GM23338 (cell line): ENCODE measurements at regions not wholly inside any gene's neighbourhood (a gene's known extent, or its start where the extent isn't known, plus 50 kb on each side); places are given as distances from the start of the nearest gene placed in this dataset.

ENCODE experiments used
- ATAC-seq: fragments of 200-7000 bp; cut with Tn5 transposase; 3 replicates; pipeline ENCODE4 v1.9.1; 2020
- DNase-seq: peaks from one replicate; pipeline ENCODE4 v3.0.0-alpha.2; 2015; ENCODE audit warnings: low spot score
- H2AFZ ChIP-seq: fragments of 200-600 bp; sonication (generic); 2 replicates; pipeline ENCODE4 v1.8.0; 2016; ENCODE audit warnings: antibody characterized with exemption, mild to moderate bottlenecking, moderate library complexity
- H3F3A ChIP-seq: fragments of 200-600 bp; sonication (generic); replicated peaks from 2 replicates; pipeline ENCODE4 v1.8.0; 2017; ENCODE audit warnings: antibody characterized with exemption, mixed run types, low read depth
- H3K27ac ChIP-seq: fragments of 200-600 bp; sonication (generic); 2 replicates; pipeline ENCODE4 v1.6.1; 2016; ENCODE audit warnings: low read depth
- H3K27me3 ChIP-seq: fragments of 200-600 bp; sonication (generic); 2 replicates; pipeline ENCODE4 v1.8.0; 2016; ENCODE audit warnings: mild to moderate bottlenecking, mixed run types, moderate library complexity; ENCODE audit not compliant: insufficient read depth
- H3K36me3 ChIP-seq: fragments of 200-600 bp; sonication (generic); 2 replicates; pipeline ENCODE4 v1.8.0; 2016; ENCODE audit warnings: mild to moderate bottlenecking; ENCODE audit not compliant: insufficient read depth
- H3K4me1 ChIP-seq: fragments of 200-600 bp; sonication (generic); 2 replicates; pipeline ENCODE4 v1.8.0; 2016; ENCODE audit warnings: mild to moderate bottlenecking, moderate library complexity; ENCODE audit not compliant: insufficient read depth
- H3K4me2 ChIP-seq: fragments of 200-600 bp; sonication (generic); 2 replicates; pipeline ENCODE4 v1.7.1; 2017; ENCODE audit warnings: mixed run types
- H3K4me3 ChIP-seq: fragments of 200-600 bp; sonication (generic); 2 replicates; pipeline ENCODE4 v1.6.1; 2016; ENCODE audit warnings: mixed run types
- H3K79me2 ChIP-seq: fragments of 200-600 bp; sonication (generic); replicated peaks from 2 replicates; pipeline ENCODE4 v1.8.0; 2017; ENCODE audit warnings: mild to moderate bottlenecking; ENCODE audit not compliant: insufficient read depth
- H3K9me2 ChIP-seq: fragments of 200-600 bp; sonication (generic); 2 replicates; pipeline ENCODE4 v1.8.0; 2017; ENCODE audit not compliant: insufficient read depth
- H4K20me1 ChIP-seq: fragments of 200-600 bp; sonication (generic); replicated peaks from 2 replicates; pipeline ENCODE4 v1.8.0; 2017; ENCODE audit warnings: mild to moderate bottlenecking; ENCODE audit not compliant: insufficient read depth
- H3K27ac Mint-ChIP-seq: 2 replicates; pipeline ENCODE4 v1.8.0; 2020; ENCODE audit warnings: inconsistent platforms, mild to moderate bottlenecking, moderate library complexity, mixed read lengths
- H3K27me3 Mint-ChIP-seq: 3 replicates; pipeline ENCODE4 v1.8.0; 2022; ENCODE audit warnings: low read depth, mild to moderate bottlenecking, moderate library complexity, mixed read lengths, inconsistent platforms; ENCODE audit not compliant: insufficient read depth, poor library complexity
- H3K36me3 Mint-ChIP-seq: 3 replicates; pipeline ENCODE4 v1.8.0; 2021; ENCODE audit warnings: low read depth, mild to moderate bottlenecking, inconsistent platforms, moderate library complexity, mixed read lengths
- H3K4me1 Mint-ChIP-seq: 3 replicates; pipeline ENCODE4 v1.8.0; 2020; ENCODE audit warnings: mild to moderate bottlenecking, inconsistent platforms, mixed read lengths
- H3K4me3 Mint-ChIP-seq: 3 replicates; pipeline ENCODE4 v1.8.0; 2021; ENCODE audit warnings: moderate library complexity, mild to moderate bottlenecking, inconsistent platforms, mixed read lengths
- H3K9me3 Mint-ChIP-seq: 3 replicates; pipeline ENCODE4 v1.8.0; 2020; ENCODE audit warnings: moderate library complexity, mild to moderate bottlenecking, inconsistent platforms, mixed read lengths
- EZH2 ChIP-seq: fragments of 200-600 bp; sonication (generic); IDR thresholded peaks from one replicate; pipeline ENCODE4 v1.8.0; 2017; ENCODE audit warnings: antibody characterized with exemption, mild to moderate bottlenecking, low read depth; ENCODE audit not compliant: unreplicated experiment
- EZH2phosphoT487 ChIP-seq: fragments of 200-600 bp; sonication (generic); IDR thresholded peaks from one replicate; pipeline ENCODE4 v1.8.1; 2018; ENCODE audit warnings: antibody characterized with exemption; ENCODE audit not compliant: unreplicated experiment
- JUNB ChIP-seq: IDR thresholded peaks from one replicate; pipeline ENCODE4 v1.6.1; 2016; ENCODE audit warnings: antibody characterized with exemption; ENCODE audit not compliant: unreplicated experiment
- NANOG ChIP-seq: IDR thresholded peaks from 2 replicates; pipeline ENCODE4 v1.6.1; 2016; ENCODE audit warnings: antibody characterized with exemption, borderline replicate concordance
- REST ChIP-seq: IDR thresholded peaks from one replicate; pipeline ENCODE4 v1.6.1; 2018; ENCODE audit warnings: antibody characterized with exemption; ENCODE audit not compliant: unreplicated experiment
- STAT1 ChIP-seq: IDR thresholded peaks from one replicate; pipeline ENCODE4 v1.6.1; 2016; ENCODE audit warnings: antibody characterized with exemption; ENCODE audit not compliant: unreplicated experiment
- TF ChIP-seq, protein P1 (sequence below): fragments of 250-450 bp; sonication (Bioruptor Pico); IDR thresholded peaks from 2 replicates; pipeline ENCODE4 v1.5.0; 2020; ENCODE audit warnings: mild to moderate bottlenecking, moderate library complexity
- TF ChIP-seq, protein P2 (sequence below), 2 experiments: fragments of 200-600 bp in 1 of 2; sonication (generic) in 1 of 2; conservative IDR thresholded peaks; 2 replicates each; pipeline versions ENCODE4 v1.5.1 to v1.6.1; 2016 to 2017; ENCODE audit warnings: antibody characterized with exemption in 2 of 2, low read depth in 2 of 2, mild to moderate bottlenecking in 2 of 2, moderate library complexity in 1 of 2
- TF ChIP-seq, protein P3 (sequence below): IDR thresholded peaks from 2 replicates; pipeline ENCODE4 v1.6.1; 2016; ENCODE audit warnings: antibody characterized with exemption

DNA sequence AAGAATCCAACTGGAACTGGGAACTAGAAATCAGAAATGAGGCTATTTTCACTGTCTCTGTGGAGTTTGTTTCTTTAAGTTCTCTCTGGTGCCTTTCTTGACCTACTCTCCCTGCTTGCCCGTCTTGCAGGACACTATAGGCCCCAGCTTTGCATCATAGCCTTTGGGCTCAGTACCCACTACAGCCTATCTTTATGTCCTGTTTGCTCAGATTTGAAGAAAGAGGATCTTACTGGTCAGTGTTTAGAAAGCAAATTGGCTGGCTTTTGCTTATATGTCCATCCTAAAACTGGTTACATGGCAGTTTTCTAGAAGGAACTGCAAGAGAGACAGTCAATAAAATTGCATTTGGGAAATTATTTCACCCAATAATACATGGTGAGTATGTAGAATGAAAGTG, 231.8 kb upstream of the TBL1XR1 start (continued):
- TF ChIP-seq, protein P1, sequence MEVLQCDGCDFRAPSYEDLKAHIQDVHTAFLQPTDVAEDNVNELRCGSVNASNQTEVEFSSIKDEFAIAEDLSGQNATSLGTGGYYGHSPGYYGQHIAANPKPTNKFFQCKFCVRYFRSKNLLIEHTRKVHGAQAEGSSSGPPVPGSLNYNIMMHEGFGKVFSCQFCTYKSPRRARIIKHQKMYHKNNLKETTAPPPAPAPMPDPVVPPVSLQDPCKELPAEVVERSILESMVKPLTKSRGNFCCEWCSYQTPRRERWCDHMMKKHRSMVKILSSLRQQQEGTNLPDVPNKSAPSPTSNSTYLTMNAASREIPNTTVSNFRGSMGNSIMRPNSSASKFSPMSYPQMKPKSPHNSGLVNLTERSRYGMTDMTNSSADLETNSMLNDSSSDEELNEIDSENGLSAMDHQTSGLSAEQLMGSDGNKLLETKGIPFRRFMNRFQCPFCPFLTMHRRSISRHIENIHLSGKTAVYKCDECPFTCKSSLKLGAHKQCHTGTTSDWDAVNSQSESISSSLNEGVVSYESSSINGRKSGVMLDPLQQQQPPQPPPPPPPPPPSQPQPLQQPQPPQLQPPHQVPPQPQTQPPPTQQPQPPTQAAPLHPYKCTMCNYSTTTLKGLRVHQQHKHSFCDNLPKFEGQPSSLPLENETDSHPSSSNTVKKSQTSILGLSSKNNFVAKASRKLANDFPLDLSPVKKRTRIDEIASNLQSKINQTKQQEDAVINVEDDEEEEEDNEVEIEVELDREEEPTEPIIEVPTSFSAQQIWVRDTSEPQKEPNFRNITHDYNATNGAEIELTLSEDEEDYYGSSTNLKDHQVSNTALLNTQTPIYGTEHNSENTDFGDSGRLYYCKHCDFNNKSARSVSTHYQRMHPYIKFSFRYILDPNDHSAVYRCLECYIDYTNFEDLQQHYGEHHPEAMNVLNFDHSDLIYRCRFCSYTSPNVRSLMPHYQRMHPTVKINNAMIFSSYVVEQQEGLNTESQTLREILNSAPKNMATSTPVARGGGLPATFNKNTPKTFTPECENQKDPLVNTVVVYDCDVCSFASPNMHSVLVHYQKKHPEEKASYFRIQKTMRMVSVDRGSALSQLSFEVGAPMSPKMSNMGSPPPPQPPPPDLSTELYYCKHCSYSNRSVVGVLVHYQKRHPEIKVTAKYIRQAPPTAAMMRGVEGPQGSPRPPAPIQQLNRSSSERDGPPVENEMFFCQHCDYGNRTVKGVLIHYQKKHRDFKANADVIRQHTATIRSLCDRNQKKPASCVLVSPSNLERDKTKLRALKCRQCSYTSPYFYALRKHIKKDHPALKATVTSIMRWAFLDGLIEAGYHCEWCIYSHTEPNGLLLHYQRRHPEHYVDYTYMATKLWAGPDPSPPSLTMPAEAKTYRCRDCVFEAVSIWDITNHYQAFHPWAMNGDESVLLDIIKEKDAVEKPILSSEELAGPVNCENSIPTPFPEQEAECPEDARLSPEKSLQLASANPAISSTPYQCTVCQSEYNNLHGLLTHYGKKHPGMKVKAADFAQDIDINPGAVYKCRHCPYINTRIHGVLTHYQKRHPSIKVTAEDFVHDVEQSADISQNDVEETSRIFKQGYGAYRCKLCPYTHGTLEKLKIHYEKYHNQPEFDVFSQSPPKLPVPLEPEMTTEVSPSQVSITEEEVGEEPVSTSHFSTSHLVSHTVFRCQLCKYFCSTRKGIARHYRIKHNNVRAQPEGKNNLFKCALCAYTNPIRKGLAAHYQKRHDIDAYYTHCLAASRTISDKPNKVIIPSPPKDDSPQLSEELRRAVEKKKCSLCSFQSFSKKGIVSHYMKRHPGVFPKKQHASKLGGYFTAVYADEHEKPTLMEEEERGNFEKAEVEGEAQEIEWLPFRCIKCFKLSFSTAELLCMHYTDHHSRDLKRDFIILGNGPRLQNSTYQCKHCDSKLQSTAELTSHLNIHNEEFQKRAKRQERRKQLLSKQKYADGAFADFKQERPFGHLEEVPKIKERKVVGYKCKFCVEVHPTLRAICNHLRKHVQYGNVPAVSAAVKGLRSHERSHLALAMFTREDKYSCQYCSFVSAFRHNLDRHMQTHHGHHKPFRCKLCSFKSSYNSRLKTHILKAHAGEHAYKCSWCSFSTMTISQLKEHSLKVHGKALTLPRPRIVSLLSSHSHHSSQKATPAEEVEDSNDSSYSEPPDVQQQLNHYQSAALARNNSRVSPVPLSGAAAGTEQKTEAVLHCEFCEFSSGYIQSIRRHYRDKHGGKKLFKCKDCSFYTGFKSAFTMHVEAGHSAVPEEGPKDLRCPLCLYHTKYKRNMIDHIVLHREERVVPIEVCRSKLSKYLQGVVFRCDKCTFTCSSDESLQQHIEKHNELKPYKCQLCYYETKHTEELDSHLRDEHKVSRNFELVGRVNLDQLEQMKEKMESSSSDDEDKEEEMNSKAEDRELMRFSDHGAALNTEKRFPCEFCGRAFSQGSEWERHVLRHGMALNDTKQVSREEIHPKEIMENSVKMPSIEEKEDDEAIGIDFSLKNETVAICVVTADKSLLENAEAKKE, result no peak

DNA sequence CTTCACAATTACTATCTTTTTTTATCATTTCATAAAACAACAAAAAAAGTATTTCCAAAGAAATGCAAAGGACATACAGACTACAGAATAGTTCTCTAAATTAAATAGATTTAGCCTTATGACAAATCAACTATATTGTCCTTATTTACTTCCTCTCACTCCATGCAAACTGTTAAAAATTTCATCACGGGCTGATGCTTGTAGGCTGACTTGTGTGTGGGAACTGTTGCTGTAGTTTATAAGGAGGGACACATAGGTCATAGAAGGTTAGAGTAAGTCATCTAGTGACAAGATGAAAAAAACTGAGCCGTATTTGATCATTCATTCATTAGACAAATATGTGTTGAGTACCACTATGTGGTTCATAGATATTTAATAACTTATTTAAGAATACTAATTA, 232.5 kb upstream of the TBL1XR1 start:
- no peak overlapping the region for H3K4me2 ChIP-seq
- H3K27me3 ChIP-seq, result no peaks in the 10 kb centered on the region
- no peaks in the 10 kb centered on the region for H3F3A ChIP-seq
- H3K9me2 ChIP-seq, result peaks cover 3% of the 10 kb centered on the region; the same call in 1 of the 2 replicates
- Mint-ChIP-seq H3K36me3 (no peaks in the 10 kb centered on the region), H3K27me3 (peaks cover 3% of the 10 kb centered on the region), H3K27ac (no peak overlapping the region), H3K4me1 (peaks cover 47% of the 10 kb centered on the region), H3K9me3 (no peaks in the 10 kb centered on the region), H3K4me3 (no peak overlapping the region)
- no peak for DNase-seq
- no peak overlapping the region for H2AFZ ChIP-seq
- no peak overlapping the region for H3K27ac ChIP-seq
- H3K4me3 ChIP-seq, result no peak overlapping the region
- peaks cover 44% of the 10 kb centered on the region for H3K4me1 ChIP-seq
- no peak for ATAC-seq
- no peaks in the 10 kb centered on the region for H3K36me3 ChIP-seq
- H4K20me1 ChIP-seq, result no peaks in the 10 kb centered on the region
- no peaks in the 10 kb centered on the region for H3K79me2 ChIP-seq
- no peak for TF ChIP-seq JUNB
- TF ChIP-seq STAT1, result no peak
- no peak for TF ChIP-seq REST
- TF ChIP-seq EZH2phosphoT487, result no peak
- TF ChIP-seq NANOG, result no peak
- TF ChIP-seq, protein P2, sequence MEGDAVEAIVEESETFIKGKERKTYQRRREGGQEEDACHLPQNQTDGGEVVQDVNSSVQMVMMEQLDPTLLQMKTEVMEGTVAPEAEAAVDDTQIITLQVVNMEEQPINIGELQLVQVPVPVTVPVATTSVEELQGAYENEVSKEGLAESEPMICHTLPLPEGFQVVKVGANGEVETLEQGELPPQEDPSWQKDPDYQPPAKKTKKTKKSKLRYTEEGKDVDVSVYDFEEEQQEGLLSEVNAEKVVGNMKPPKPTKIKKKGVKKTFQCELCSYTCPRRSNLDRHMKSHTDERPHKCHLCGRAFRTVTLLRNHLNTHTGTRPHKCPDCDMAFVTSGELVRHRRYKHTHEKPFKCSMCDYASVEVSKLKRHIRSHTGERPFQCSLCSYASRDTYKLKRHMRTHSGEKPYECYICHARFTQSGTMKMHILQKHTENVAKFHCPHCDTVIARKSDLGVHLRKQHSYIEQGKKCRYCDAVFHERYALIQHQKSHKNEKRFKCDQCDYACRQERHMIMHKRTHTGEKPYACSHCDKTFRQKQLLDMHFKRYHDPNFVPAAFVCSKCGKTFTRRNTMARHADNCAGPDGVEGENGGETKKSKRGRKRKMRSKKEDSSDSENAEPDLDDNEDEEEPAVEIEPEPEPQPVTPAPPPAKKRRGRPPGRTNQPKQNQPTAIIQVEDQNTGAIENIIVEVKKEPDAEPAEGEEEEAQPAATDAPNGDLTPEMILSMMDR (conservative IDR thresholded peaks at IDR 0.05; ENCODE audit: low read depth in 2 of 2), result no peak
- TF ChIP-seq, protein P3, sequence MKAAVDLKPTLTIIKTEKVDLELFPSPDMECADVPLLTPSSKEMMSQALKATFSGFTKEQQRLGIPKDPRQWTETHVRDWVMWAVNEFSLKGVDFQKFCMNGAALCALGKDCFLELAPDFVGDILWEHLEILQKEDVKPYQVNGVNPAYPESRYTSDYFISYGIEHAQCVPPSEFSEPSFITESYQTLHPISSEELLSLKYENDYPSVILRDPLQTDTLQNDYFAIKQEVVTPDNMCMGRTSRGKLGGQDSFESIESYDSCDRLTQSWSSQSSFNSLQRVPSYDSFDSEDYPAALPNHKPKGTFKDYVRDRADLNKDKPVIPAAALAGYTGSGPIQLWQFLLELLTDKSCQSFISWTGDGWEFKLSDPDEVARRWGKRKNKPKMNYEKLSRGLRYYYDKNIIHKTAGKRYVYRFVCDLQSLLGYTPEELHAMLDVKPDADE, result no peak
- TF ChIP-seq EZH2, result no peak
